ENCODE measurements at regions not wholly inside any gene's neighbourhood (a gene's known extent, or its start where the extent isn't known, plus 50 kb on each side); places are given as distances from the start of the nearest gene placed in this dataset.

GRCh38 chr4:111650146-111650545 lies 495.1 kb upstream of the FAM241A start:
- no peaks in the 10 kb centered on the region for H3K36me3 ChIP-seq
- H3K9me3 ChIP-seq: no peaks in the 10 kb centered on the region
- DNase-seq: no peak
- no peak for ATAC-seq
- peaks cover 0 to 31% (median 0%) of the 10 kb centered on the region in 7 donors for H3K27me3 ChIP-seq
- 60 to 61% methylated on average over 3 of the region's 3 CpGs for WGBS, 2 donors
- intact Hi-C loops (cut with DNase I): no loop called here
- H3K4me3 ChIP-seq: no peak overlapping the region
- no peak for TF ChIP-seq CTCF (IDR thresholded peaks at IDR 0.05)
- no peak overlapping the region for H3K27ac ChIP-seq
- H3K4me1 ChIP-seq: no peaks in the 10 kb centered on the region

- no peak overlapping the region for H3K4me3 ChIP-seq
- H3K27me3 ChIP-seq: peaks cover 0 to 32% (median 0%) of the 10 kb centered on the region in 7 donors
- 85 to 86% methylated on average over 1 of the region's 1 CpG for WGBS, 2 donors
- ATAC-seq (no peak), DNase-seq (no peak)
- H3K4me1 ChIP-seq: no peaks in the 10 kb centered on the region
- TF ChIP-seq CTCF (IDR thresholded peaks at IDR 0.05): no peak
- no peaks in the 10 kb centered on the region for H3K9me3 ChIP-seq
- no peaks in the 10 kb centered on the region for H3K36me3 ChIP-seq
- H3K27ac ChIP-seq: no peak overlapping the region
- intact Hi-C loops (cut with DNase I): no loop called here
Measured at GRCh38 chr4:111650674-111651086, 494.6 kb upstream of the FAM241A start.

- no peak for DNase-seq
- TF ChIP-seq CTCF (IDR thresholded peaks at IDR 0.05): no peak
- Histone ChIP-seq H3K36me3 (no peaks in the 10 kb centered on the region), H3K9me3 (no peaks in the 10 kb centered on the region), H3K27me3 (peaks cover 0 to 37% (median 0%) of the 10 kb centered on the region in 7 donors), H3K4me3 (no peak overlapping the region), H3K27ac (no peak overlapping the region), H3K4me1 (no peaks in the 10 kb centered on the region)
- 67 to 69% methylated on average over 5 of the region's 5 CpGs for WGBS, 2 donors
- intact Hi-C loops (cut with DNase I): no loop called here
- ATAC-seq: no peak
Measured at GRCh38 chr4:111652236-111652635, 493.0 kb upstream of the FAM241A start.

- 80 to 86% methylated on average over 2 of the region's 2 CpGs for WGBS, 2 donors
- no peaks in the 10 kb centered on the region for H3K4me1 ChIP-seq
- no peak overlapping the region for H3K27ac ChIP-seq
- H3K9me3 ChIP-seq: no peaks in the 10 kb centered on the region
- no peak for DNase-seq
- intact Hi-C loops (cut with DNase I): no loop called here
- no peak overlapping the region for H3K4me3 ChIP-seq
- H3K36me3 ChIP-seq: no peaks in the 10 kb centered on the region
- H3K27me3 ChIP-seq: peaks cover 0 to 32% (median 0%) of the 10 kb centered on the region in 7 donors
- no peak for TF ChIP-seq CTCF (IDR thresholded peaks at IDR 0.05)
- no peak for ATAC-seq
Measured at GRCh38 chr4:111652986-111653385, 492.3 kb upstream of the FAM241A start.
